Choroid plexus epithelial cell (primary cell): ENCODE measurements at regions not wholly inside any gene's neighbourhood (a gene's known extent, or its start where the extent isn't known, plus 50 kb on each side); places are given as distances from the start of the nearest gene placed in this dataset.

Source experiments
- DNase-seq: peaks from one replicate; pipeline ENCODE4 v3.0.0-alpha.2; 2010; ENCODE audit warnings: low read depth
- H3K4me3 ChIP-seq: 2 replicates; pipeline ENCODE4 v1.5.1; 2011; ENCODE audit warnings: low read depth, mild to moderate bottlenecking, control low read depth, low read length, moderate library complexity
- CTCF ChIP-seq: conservative IDR thresholded peaks from 2 replicates; pipeline ENCODE4 v1.5.1; 2011; ENCODE audit warnings: low read depth, mild to moderate bottlenecking, control low read depth, inconsistent platforms, low read length, moderate library complexity

- peak; percentile 93 for DNase-seq
- H3K4me3 ChIP-seq = no peak overlapping the region
- TF ChIP-seq CTCF = no peak
Measured at GRCh38 chr5:82347201-82347865, 69.2 kb upstream of the RPS23 start.

GRCh38 chr5:82346399-82347165 is 68.4 kb upstream of the RPS23 start:
- DNase-seq = no peak
- TF ChIP-seq CTCF = no peak
- H3K4me3 ChIP-seq = no peak overlapping the region

GRCh38 chr5:82345108-82345507 is 67.0 kb upstream of the RPS23 start:
- no peak for TF ChIP-seq CTCF
- DNase-seq = no peak
- H3K4me3 ChIP-seq = no peak overlapping the region

GRCh38 chr5:82341325-82341724 is 63.2 kb upstream of the RPS23 start:
- H3K4me3 ChIP-seq = no peak overlapping the region
- no peak for DNase-seq
- TF ChIP-seq CTCF = no peak

GRCh38 chr5:82340799-82341198 is 62.6 kb upstream of the RPS23 start:
- H3K4me3 ChIP-seq = no peak overlapping the region
- no peak for DNase-seq
- TF ChIP-seq CTCF = no peak

- DNase-seq = no peak
- H3K4me3 ChIP-seq = no peak overlapping the region
- no peak for TF ChIP-seq CTCF
Measured at GRCh38 chr5:82339792-82340191, 61.6 kb upstream of the RPS23 start.

- H3K4me3 ChIP-seq = no peak overlapping the region
- no peak for TF ChIP-seq CTCF
- peak; percentile 68 for DNase-seq
Measured at GRCh38 chr5:82338771-82339373, 60.7 kb upstream of the RPS23 start.
